GM12864 (cell line): ENCODE measurements at regions not wholly inside any gene's neighbourhood (a gene's known extent, or its start where the extent isn't known, plus 50 kb on each side); places are given as distances from the start of the nearest gene placed in this dataset.

ENCODE experiments used
- DNase-seq: peaks from one replicate; pipeline ENCODE4 v3.0.0-alpha.2; 2011; ENCODE audit warnings: low read depth
- H3K4me3 ChIP-seq: 2 replicates; pipeline ENCODE4 v1.5.1; 2011; ENCODE audit warnings: mild to moderate bottlenecking, low read depth, low read length, control low read depth
- CTCF ChIP-seq: IDR thresholded peaks from 2 replicates; pipeline ENCODE4 v1.5.1; 2011; ENCODE audit warnings: low read depth, mild to moderate bottlenecking, moderate library complexity, low read length, control low read depth, inconsistent platforms; ENCODE audit errors: missing control alignments

GRCh38 chr7:34392972-34393371 is 265.0 kb upstream of the NPSR1 start:
- DNase-seq, result no peak
- no peak overlapping the region for H3K4me3 ChIP-seq
- TF ChIP-seq CTCF, result no peak

- TF ChIP-seq CTCF, result no peak
- no peak overlapping the region for H3K4me3 ChIP-seq
- DNase-seq, result no peak
These were observed 261.5 kb upstream of the NPSR1 start for GRCh38 chr7:34396437-34397064.

- H3K4me3 ChIP-seq, result no peak overlapping the region
- no peak for TF ChIP-seq CTCF
These were observed 256.2 kb upstream of the NPSR1 start for GRCh38 chr7:34401776-34402175.

GRCh38 chr7:34406848-34407530 is 251.0 kb upstream of the NPSR1 start:
- no peak for DNase-seq
- no peak overlapping the region for H3K4me3 ChIP-seq
- no peak for TF ChIP-seq CTCF

More at GRCh38 chr7:34401776-34402175, 256.2 kb upstream of the NPSR1 start:
- no peak for DNase-seq

GRCh38 chr7:34407586-34407985 is 250.4 kb upstream of the NPSR1 start:
- no peak for DNase-seq
- no peak for TF ChIP-seq CTCF
- H3K4me3 ChIP-seq, result no peak overlapping the region

- no peak overlapping the region for H3K4me3 ChIP-seq
- TF ChIP-seq CTCF, result no peak
- no peak for DNase-seq
These were observed 240.2 kb upstream of the NPSR1 start for GRCh38 chr7:34417781-34418180.

GRCh38 chr7:34421526-34421925 is 236.5 kb upstream of the NPSR1 start:
- no peak for DNase-seq
- TF ChIP-seq CTCF, result no peak
- H3K4me3 ChIP-seq, result no peak overlapping the region
